Stromal cell of bone marrow (primary cell): ENCODE measurements at regions not wholly inside any gene's neighbourhood (a gene's known extent, or its start where the extent isn't known, plus 50 kb on each side); places are given as distances from the start of the nearest gene placed in this dataset.
"Not testable (repeated sequence)": the region's sequence is repeated elsewhere in the genome, so short reads cannot be mapped to it uniquely, and the experiment has no call there.

Experiments
- DNase-seq: peaks from one replicate; pipeline ENCODE4 v3.0.0-alpha.2; 2012; ENCODE audit warnings: low read depth

- no peak for DNase-seq
Observed at GRCh38 chr2:38483776-38484501, 106.9 kb upstream of the ATL2 start.

- not testable (repeated sequence) for DNase-seq
Observed at GRCh38 chr2:38482710-38483109, 105.6 kb upstream of the ATL2 start.

GRCh38 chr2:38480617-38481016, 103.5 kb upstream of the ATL2 start:
- DNase-seq, result no peak

- DNase-seq, result no peak
Observed at GRCh38 chr2:38477006-38477405, 99.9 kb upstream of the ATL2 start.

- DNase-seq, result no peak
Observed at GRCh38 chr2:38475567-38475881, 98.5 kb upstream of the ATL2 start.

GRCh38 chr2:38474715-38475566, 97.9 kb upstream of the ATL2 start:
- no peak for DNase-seq

GRCh38 chr2:38474021-38474456, 97.0 kb upstream of the ATL2 start:
- DNase-seq, result no peak

- no peak for DNase-seq
Observed at GRCh38 chr2:38473333-38474005, 96.4 kb upstream of the ATL2 start.

GRCh38 chr2:38470115-38470514, 93.0 kb upstream of the ATL2 start:
- no peak for DNase-seq

GRCh38 chr2:38467768-38468455, 90.8 kb upstream of the ATL2 start:
- no peak for DNase-seq

- no peak for DNase-seq
Observed at GRCh38 chr2:38466876-38467767, 90.0 kb upstream of the ATL2 start.

GRCh38 chr2:38466409-38466808, 89.3 kb upstream of the ATL2 start:
- no peak for DNase-seq

- DNase-seq, result no peak
Observed at GRCh38 chr2:38465789-38466127, 88.7 kb upstream of the ATL2 start.

- no peak for DNase-seq
Observed at GRCh38 chr2:38464971-38465788, 88.1 kb upstream of the ATL2 start.

- DNase-seq, result no peak
Observed at GRCh38 chr2:38463752-38464151, 86.7 kb upstream of the ATL2 start.

- DNase-seq, result peak; percentile 86
Observed at GRCh38 chr2:38462121-38462661, 85.1 kb upstream of the ATL2 start.

GRCh38 chr2:38461470-38461869, 84.4 kb upstream of the ATL2 start:
- DNase-seq, result no peak

- DNase-seq, result no peak
Observed at GRCh38 chr2:38460313-38460712, 83.2 kb upstream of the ATL2 start.

GRCh38 chr2:38454081-38454480, 77.0 kb upstream of the ATL2 start:
- DNase-seq, result no peak

GRCh38 chr2:38451778-38452177, 74.7 kb upstream of the ATL2 start:
- not testable (repeated sequence) for DNase-seq
